ENCODE measurements at regions not wholly inside any gene's neighbourhood (a gene's known extent, or its start where the extent isn't known, plus 50 kb on each side); places are given as distances from the start of the nearest gene placed in this dataset.

DNA sequence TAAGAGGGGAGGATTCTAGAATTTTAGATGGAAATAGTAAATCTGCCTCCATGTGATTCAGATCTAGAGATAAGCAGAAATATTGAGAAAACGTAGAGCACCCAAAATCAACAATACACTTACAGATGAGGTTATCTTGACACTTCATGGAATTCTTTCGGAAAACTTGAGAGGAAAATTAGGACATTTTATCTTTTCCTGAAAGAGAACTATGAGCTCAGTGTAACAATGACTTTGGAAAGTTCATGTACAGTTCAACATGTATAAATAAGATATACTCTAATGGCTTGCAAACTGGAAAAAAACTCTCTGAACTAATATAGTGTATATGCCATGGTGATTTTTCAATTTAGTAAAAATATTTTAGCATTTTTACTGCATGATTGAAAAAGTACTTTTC, 338.1 kb upstream of the NEGR1 start:
- no peak overlapping the region for H3K4me3 Mint-ChIP-seq (ENCODE audit: low read depth)
- H3K27ac Mint-ChIP-seq = no peak overlapping the region
- TF ChIP-seq, protein P1, sequence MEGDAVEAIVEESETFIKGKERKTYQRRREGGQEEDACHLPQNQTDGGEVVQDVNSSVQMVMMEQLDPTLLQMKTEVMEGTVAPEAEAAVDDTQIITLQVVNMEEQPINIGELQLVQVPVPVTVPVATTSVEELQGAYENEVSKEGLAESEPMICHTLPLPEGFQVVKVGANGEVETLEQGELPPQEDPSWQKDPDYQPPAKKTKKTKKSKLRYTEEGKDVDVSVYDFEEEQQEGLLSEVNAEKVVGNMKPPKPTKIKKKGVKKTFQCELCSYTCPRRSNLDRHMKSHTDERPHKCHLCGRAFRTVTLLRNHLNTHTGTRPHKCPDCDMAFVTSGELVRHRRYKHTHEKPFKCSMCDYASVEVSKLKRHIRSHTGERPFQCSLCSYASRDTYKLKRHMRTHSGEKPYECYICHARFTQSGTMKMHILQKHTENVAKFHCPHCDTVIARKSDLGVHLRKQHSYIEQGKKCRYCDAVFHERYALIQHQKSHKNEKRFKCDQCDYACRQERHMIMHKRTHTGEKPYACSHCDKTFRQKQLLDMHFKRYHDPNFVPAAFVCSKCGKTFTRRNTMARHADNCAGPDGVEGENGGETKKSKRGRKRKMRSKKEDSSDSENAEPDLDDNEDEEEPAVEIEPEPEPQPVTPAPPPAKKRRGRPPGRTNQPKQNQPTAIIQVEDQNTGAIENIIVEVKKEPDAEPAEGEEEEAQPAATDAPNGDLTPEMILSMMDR (IDR thresholded peaks at IDR 0.05; ENCODE audit: unreplicated experiment) = no peak
- no peaks in the 10 kb centered on the region for H3K4me1 Mint-ChIP-seq (ENCODE audit: low read depth)
- no peaks in the 10 kb centered on the region for H3K36me3 Mint-ChIP-seq (ENCODE audit: insufficient read depth)
- DNase-seq (ENCODE audit: low spot score, unreplicated experiment) = no peak
- no peaks in the 10 kb centered on the region for H3K27me3 Mint-ChIP-seq
- no peaks in the 10 kb centered on the region for H3K9me3 Mint-ChIP-seq (ENCODE audit: low read depth)

DNA sequence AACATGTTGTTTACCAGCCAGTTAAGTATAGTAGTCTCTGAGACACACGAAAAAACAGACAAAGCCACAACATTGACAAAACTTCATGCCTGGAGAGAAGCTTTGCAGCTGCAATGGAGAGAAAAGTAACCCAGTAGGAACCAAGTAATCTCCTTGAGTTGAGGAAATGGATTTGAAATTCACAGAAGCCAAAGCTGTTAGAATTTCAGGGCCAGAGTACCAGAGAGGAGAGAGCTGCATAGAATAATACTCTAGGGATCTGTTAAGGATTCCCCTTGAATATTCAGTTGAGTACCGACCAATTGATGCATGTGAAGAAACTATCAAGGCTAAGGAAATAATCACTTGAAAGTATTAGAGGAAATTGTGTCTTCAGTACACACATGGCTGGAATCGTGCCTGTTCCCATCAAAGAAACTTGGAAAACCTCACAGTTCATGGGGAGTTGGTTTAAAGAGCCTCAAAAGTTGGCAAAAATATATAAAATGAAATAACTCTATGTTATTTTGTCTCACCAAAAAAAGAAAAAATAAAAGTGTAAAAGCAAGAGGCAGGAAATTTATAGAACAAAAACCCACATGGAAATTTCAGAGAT, 324.0 kb upstream of the NEGR1 start:
- H3K9me3 Mint-ChIP-seq (ENCODE audit: low read depth) = no peaks in the 10 kb centered on the region
- H3K27me3 Mint-ChIP-seq = no peaks in the 10 kb centered on the region
- no peak overlapping the region for H3K4me3 Mint-ChIP-seq (ENCODE audit: low read depth)
- TF ChIP-seq, protein P1 (IDR thresholded peaks at IDR 0.05; ENCODE audit: unreplicated experiment) = no peak
- H3K4me1 Mint-ChIP-seq (ENCODE audit: low read depth) = peaks cover 8% of the 10 kb centered on the region
- no peaks in the 10 kb centered on the region for H3K36me3 Mint-ChIP-seq (ENCODE audit: insufficient read depth)
- no peak for DNase-seq (ENCODE audit: low spot score, unreplicated experiment)
- no peak overlapping the region for H3K27ac Mint-ChIP-seq

DNA sequence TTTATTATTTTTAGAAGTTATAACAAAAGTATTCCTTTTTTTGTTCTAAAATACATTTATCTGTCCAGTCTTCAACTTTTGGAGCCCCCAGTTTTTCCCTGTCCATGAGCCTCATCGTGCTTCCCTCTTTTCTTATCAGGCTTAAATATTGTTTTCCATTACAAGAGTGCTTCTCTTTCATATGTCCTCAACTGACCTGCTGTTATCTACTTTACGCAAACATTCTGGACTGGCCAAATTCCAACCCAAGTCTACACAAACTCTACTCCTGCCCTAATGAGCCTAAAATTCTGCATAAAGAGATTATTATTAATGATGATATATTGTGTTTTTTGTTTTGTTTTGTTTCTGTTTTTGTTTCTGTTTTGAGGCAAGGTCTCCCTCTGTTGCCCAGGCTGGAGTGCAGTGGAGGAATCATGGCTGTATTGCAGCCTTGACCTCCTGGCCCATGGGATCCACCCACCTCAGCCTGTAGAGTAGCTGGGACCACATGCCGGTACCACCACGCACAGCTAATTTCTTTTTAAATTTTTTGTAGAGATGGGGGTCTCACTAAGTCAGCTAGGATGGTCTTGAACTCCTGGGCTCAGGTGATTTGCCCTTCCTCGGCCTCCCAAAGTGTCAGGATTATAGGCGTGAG, 318.8 kb upstream of the NEGR1 start:
- Mint-ChIP-seq H3K36me3 (ENCODE audit: insufficient read depth) (no peaks in the 10 kb centered on the region), H3K9me3 (ENCODE audit: low read depth) (no peaks in the 10 kb centered on the region), H3K27me3 (no peaks in the 10 kb centered on the region), H3K27ac (no peak overlapping the region), H3K4me1 (ENCODE audit: low read depth) (peaks cover 9% of the 10 kb centered on the region), H3K4me3 (ENCODE audit: low read depth) (no peak overlapping the region)
- no peak for DNase-seq (ENCODE audit: low spot score, unreplicated experiment)
- TF ChIP-seq, protein P1 (IDR thresholded peaks at IDR 0.05; ENCODE audit: unreplicated experiment) = no peak

DNA sequence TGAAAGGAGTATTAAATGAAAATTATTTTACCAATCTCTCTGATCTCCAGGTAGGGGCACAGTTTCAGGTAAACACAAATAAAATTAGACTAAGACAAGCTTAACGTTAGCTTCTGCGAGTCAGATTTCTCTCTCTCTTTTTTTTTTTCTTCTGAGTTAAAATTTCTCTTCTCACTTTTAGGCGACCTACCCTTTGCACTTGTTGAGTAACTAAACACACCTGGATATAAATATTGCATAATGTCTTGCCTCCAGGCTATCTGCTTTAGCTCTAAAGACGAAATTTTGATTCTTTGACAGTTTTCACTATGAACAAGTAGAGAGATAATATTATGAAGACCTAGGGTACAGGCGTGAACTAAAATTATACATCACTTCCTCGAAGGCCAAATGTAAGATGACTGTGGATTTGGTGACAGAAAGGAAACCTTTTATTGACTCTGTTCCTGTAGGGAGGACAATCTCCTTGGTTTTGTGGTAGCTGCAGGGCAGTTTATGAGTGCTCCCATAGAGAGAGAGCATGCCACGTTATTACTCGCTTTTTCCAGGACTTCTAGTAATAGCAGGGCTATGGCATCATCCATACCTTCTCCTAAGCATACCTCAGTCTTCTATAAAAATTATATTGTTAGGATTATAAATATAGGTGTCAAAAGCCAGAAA, 303.8 kb upstream of the NEGR1 start:
- H3K27ac Mint-ChIP-seq = no peak overlapping the region
- DNase-seq (ENCODE audit: low spot score, unreplicated experiment) = no peak
- no peaks in the 10 kb centered on the region for H3K27me3 Mint-ChIP-seq
- no peaks in the 10 kb centered on the region for H3K9me3 Mint-ChIP-seq (ENCODE audit: low read depth)
- H3K4me3 Mint-ChIP-seq (ENCODE audit: low read depth) = no peak overlapping the region
- TF ChIP-seq, protein P1 (IDR thresholded peaks at IDR 0.05; ENCODE audit: unreplicated experiment) = no peak
- H3K4me1 Mint-ChIP-seq (ENCODE audit: low read depth) = no peaks in the 10 kb centered on the region
- H3K36me3 Mint-ChIP-seq (ENCODE audit: insufficient read depth) = no peaks in the 10 kb centered on the region

DNA sequence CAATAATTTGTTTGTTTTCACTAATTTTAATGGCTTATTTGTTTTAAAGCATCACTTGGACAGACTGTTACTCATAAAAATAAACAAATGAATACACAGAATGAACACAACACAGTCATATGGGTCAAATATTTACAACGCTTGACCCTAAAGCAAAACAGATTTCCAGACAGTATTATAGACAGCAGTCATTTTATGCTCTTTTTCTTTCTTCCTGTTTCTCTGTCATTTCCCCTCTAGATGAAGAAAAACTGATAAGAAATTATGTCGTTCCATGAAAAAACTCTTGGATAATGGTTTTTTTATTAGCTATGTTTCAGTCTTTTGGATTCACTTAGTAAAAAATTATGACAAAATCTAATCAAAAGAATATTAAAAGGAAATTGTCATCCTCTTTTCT, 297.3 kb upstream of the NEGR1 start:
- Mint-ChIP-seq H3K9me3 (ENCODE audit: low read depth) (no peaks in the 10 kb centered on the region), H3K36me3 (ENCODE audit: insufficient read depth) (no peaks in the 10 kb centered on the region), H3K27ac (no peak overlapping the region), H3K4me1 (ENCODE audit: low read depth) (no peaks in the 10 kb centered on the region), H3K27me3 (no peaks in the 10 kb centered on the region), H3K4me3 (ENCODE audit: low read depth) (no peak overlapping the region)
- DNase-seq (ENCODE audit: low spot score, unreplicated experiment) = no peak
- TF ChIP-seq, protein P1 (IDR thresholded peaks at IDR 0.05; ENCODE audit: unreplicated experiment) = no peak
